H9 (cell line): ENCODE measurements at regions not wholly inside any gene's neighbourhood (a gene's known extent, or its start where the extent isn't known, plus 50 kb on each side); places are given as distances from the start of the nearest gene placed in this dataset.

Experiments
- DNase-seq: peaks from one replicate; pipeline ENCODE4 v3.0.0-alpha.2; 2017
- H2AFZ ChIP-seq: one replicate; pipeline ENCODE4 v1.6.1; 2013; ENCODE audit warnings: mild to moderate bottlenecking, low read length, control low read depth, moderate library complexity
- H2AK5ac ChIP-seq: 2 replicates; pipeline ENCODE4 v1.6.1; 2013; ENCODE audit warnings: low read length, control low read depth, mixed read lengths; ENCODE audit not compliant: insufficient read length
- H2BK120ac ChIP-seq: one replicate; pipeline ENCODE4 v1.6.1; 2013; ENCODE audit warnings: low read depth, mild to moderate bottlenecking, low read length, control low read depth, inconsistent platforms; ENCODE audit not compliant: poor library complexity, severe bottlenecking
- H2BK12ac ChIP-seq: 2 replicates; pipeline ENCODE4 v1.6.1; 2013; ENCODE audit warnings: low read length, control low read depth, mixed read lengths, low read depth; ENCODE audit not compliant: insufficient read length
- H2BK15ac ChIP-seq: 2 replicates; pipeline ENCODE4 v1.6.1; 2013; ENCODE audit warnings: low read depth, low read length, control low read depth
- H2BK20ac ChIP-seq: one replicate; pipeline ENCODE4 v1.6.1; 2013; ENCODE audit warnings: low read depth, mild to moderate bottlenecking, low read length, control low read depth, inconsistent platforms; ENCODE audit not compliant: poor library complexity, severe bottlenecking
- H2BK5ac ChIP-seq: 2 replicates; pipeline ENCODE4 v1.6.1; 2013; ENCODE audit warnings: low read length, control low read depth, mixed read lengths; ENCODE audit not compliant: insufficient read length
- H3K14ac ChIP-seq: 2 replicates; pipeline ENCODE4 v1.6.1; 2013; ENCODE audit warnings: low read length, control low read depth; ENCODE audit not compliant: insufficient read depth
- H3K18ac ChIP-seq: 2 replicates; pipeline ENCODE4 v1.6.1; 2013; ENCODE audit warnings: low read depth, mild to moderate bottlenecking, mixed read lengths, low read length, control low read depth; ENCODE audit not compliant: insufficient read length
- H3K23ac ChIP-seq: 2 replicates; pipeline ENCODE4 v1.6.1; 2013; ENCODE audit warnings: low read length, control low read depth, mixed read lengths, low read depth; ENCODE audit not compliant: insufficient read length
- H3K23me2 ChIP-seq: 2 replicates; pipeline ENCODE4 v1.6.1; 2013; ENCODE audit warnings: low read depth, mild to moderate bottlenecking, mixed read lengths, low read length, control low read depth; ENCODE audit not compliant: insufficient read length, poor library complexity, severe bottlenecking
- H3K27ac ChIP-seq: 2 replicates; pipeline ENCODE4 v1.5.1; 2013; ENCODE audit warnings: low read length, control low read depth, mixed read lengths, low read depth; ENCODE audit not compliant: insufficient read length
- H3K27me3 ChIP-seq: 2 replicates; pipeline ENCODE4 v1.6.1; 2013; ENCODE audit warnings: low read length, control low read depth, inconsistent platforms; ENCODE audit not compliant: insufficient read depth
- H3K4ac ChIP-seq: 2 replicates; pipeline ENCODE4 v1.6.1; 2013; ENCODE audit warnings: low read depth, mild to moderate bottlenecking, control low read depth, inconsistent platforms, low read length, moderate library complexity
- H3K4me1 ChIP-seq: 2 replicates; pipeline ENCODE4 v1.6.1; 2013; ENCODE audit warnings: low read length, control low read depth, inconsistent platforms; ENCODE audit not compliant: insufficient read depth
- H3K4me2 ChIP-seq: 2 replicates; pipeline ENCODE4 v1.6.1; 2013; ENCODE audit warnings: low read length, control low read depth, mixed read lengths; ENCODE audit not compliant: insufficient read length, insufficient read depth
- H3K56ac ChIP-seq: 2 replicates; pipeline ENCODE4 v1.6.1; 2013; ENCODE audit warnings: low read depth, mild to moderate bottlenecking, mixed read lengths, low read length, control low read depth; ENCODE audit not compliant: insufficient read length
- H3K79me1 ChIP-seq: 2 replicates; pipeline ENCODE4 v1.6.1; 2013; ENCODE audit warnings: low read depth, mild to moderate bottlenecking, moderate library complexity, low read length, control low read depth, inconsistent platforms; ENCODE audit not compliant: insufficient read depth, poor library complexity, severe bottlenecking
- H3K79me2 ChIP-seq: 2 replicates; pipeline ENCODE4 v1.6.1; 2013; ENCODE audit warnings: low read length, control low read depth, inconsistent platforms; ENCODE audit not compliant: insufficient read depth
- H3K9ac ChIP-seq: 2 replicates; pipeline ENCODE4 v1.6.1; 2013; ENCODE audit warnings: low read length, control low read depth, mixed read lengths; ENCODE audit not compliant: insufficient read length; ENCODE audit errors: extremely low read depth
- H3K9me3 ChIP-seq: one replicate; pipeline ENCODE4 v1.6.1; 2013; ENCODE audit warnings: low read depth, low read length, inconsistent platforms; ENCODE audit not compliant: control insufficient read depth
- H3T11ph ChIP-seq: one replicate; pipeline ENCODE4 v1.6.1; 2013; ENCODE audit warnings: mild to moderate bottlenecking, low read length, control low read depth, inconsistent platforms
- H4K20me1 ChIP-seq: one replicate; pipeline ENCODE4 v1.6.1; 2013; ENCODE audit not compliant: control insufficient read depth, insufficient read length, insufficient read depth
- H4K5ac ChIP-seq: 2 replicates; pipeline ENCODE4 v1.6.1; 2013; ENCODE audit warnings: low read depth, mild to moderate bottlenecking, mixed read lengths, low read length, control low read depth; ENCODE audit not compliant: insufficient read length
- H4K8ac ChIP-seq: replicated peaks from 2 replicates; pipeline ENCODE4 v1.6.1; 2013; ENCODE audit warnings: low read length, control low read depth, mixed read lengths, low read depth; ENCODE audit not compliant: insufficient read length
- H4K91ac ChIP-seq: 2 replicates; pipeline ENCODE4 v1.6.1; 2013; ENCODE audit warnings: low read depth, mild to moderate bottlenecking, moderate library complexity, mixed read lengths, low read length, control low read depth; ENCODE audit not compliant: insufficient read length
- H3K27ac Mint-ChIP-seq, 3 experiments: 2 replicates in 2 of 3; 3 replicates in 1 of 3; pipeline ENCODE4 v1.8.0; 2020 to 2021; ENCODE audit warnings: mixed read lengths in 3 of 3, mild to moderate bottlenecking in 1 of 3, moderate library complexity in 1 of 3
- H3K27me3 Mint-ChIP-seq: 2 replicates; pipeline ENCODE4 v1.8.0; 2021; ENCODE audit warnings: low read depth, mild to moderate bottlenecking, moderate library complexity, mixed read lengths
- H3K36me3 Mint-ChIP-seq, 3 experiments: 2 replicates in 2 of 3; 3 replicates in 1 of 3; pipeline ENCODE4 v1.8.0; 2020 to 2021; ENCODE audit warnings: low read depth in 3 of 3, mixed read lengths in 3 of 3; ENCODE audit not compliant: insufficient read depth in 1 of 3
- H3K4me1 Mint-ChIP-seq, 2 experiments: 2 replicates each; pipeline ENCODE4 v1.8.0; 2020; ENCODE audit warnings: mixed read lengths in 2 of 2
- H3K4me3 Mint-ChIP-seq, 2 experiments: 2 replicates in 1 of 2; 3 replicates in 1 of 2; pipeline ENCODE4 v1.8.0; 2020 to 2021; ENCODE audit warnings: mild to moderate bottlenecking in 2 of 2, mixed read lengths in 2 of 2, moderate library complexity in 1 of 2
- H3K9me3 Mint-ChIP-seq, 2 experiments: 2 replicates in 1 of 2; 3 replicates in 1 of 2; pipeline ENCODE4 v1.8.0; 2020; ENCODE audit warnings: mild to moderate bottlenecking in 2 of 2, mixed read lengths in 2 of 2, moderate library complexity in 1 of 2
- WGBS: extraction: QIAGEN DNeasy Blood & Tissue Kit; methylation state at CpG from one replicate; pipeline ENCODE4 v1.1.7; 2013; ENCODE audit warnings: missing lambda C conversion rate, low lambda C conversion rate, mixed read lengths; ENCODE audit not compliant: insufficient read length; ENCODE audit errors: extremely low coverage; 5-methylcytosine and 5-hydroxymethylcytosine counted together
- TF ChIP-seq, protein P1 (sequence below): fragments of 200-600 bp; sonication (generic); conservative IDR thresholded peaks from 3 replicates; pipeline ENCODE4 v1.8.0; 2021; ENCODE audit warnings: antibody characterized with exemption, mild to moderate bottlenecking

DNA sequence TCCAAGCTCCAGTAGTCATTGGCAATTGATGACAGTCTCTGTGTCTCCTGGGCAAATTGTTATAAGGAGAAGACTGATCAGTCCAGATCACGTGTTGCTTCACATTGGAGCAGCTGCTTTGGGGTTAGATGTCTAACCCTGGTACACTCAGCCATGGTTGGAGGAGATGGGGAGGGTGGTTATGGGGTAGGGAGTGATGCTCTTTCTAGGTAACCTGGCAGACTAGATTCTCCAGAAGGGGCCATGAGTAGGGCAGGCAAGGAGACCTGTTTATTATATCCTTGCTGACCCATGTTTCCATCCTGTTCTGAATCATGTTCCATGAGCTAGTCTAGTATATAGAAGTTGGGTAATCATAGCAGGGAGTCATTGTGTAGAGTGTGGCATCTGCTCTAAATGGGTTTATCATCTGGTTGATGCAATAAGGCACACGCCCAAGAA is 50.8 kb upstream of the BACH2 start:
- Histone ChIP-seq H3K27ac (no peak overlapping the region), H4K5ac (no peak overlapping the region), H3K4me1 (no peaks in the 10 kb centered on the region), H2BK12ac (no peak overlapping the region), H4K91ac (no peak overlapping the region), H2AK5ac (no peak overlapping the region), H4K8ac (no peak overlapping the region), H3K79me1 (no peaks in the 10 kb centered on the region), H4K20me1 (no peaks in the 10 kb centered on the region), H3K4me2 (no peak overlapping the region), H3K56ac (no peak overlapping the region), H3T11ph (no peak overlapping the region), H3K27me3 (no peaks in the 10 kb centered on the region), H3K14ac (no peak overlapping the region), H2BK20ac (no peak overlapping the region), H2BK5ac (no peak overlapping the region), H2BK15ac (no peak overlapping the region), H2AFZ (no peak overlapping the region), H3K18ac (no peak overlapping the region), H3K23ac (no peak overlapping the region), H3K9ac (no peak overlapping the region), H3K9me3 (no peaks in the 10 kb centered on the region), H3K4ac (no peak overlapping the region), H2BK120ac (no peak overlapping the region), H3K23me2 (no peaks in the 10 kb centered on the region), H3K79me2 (no peaks in the 10 kb centered on the region)
- Mint-ChIP-seq H3K27me3 (peaks cover 8% of the 10 kb centered on the region), H3K4me1 (peaks cover 5 to 6% of the 10 kb centered on the region in 2 experiments; a peak in 3 of 4 replicates), H3K9me3 (no peaks in the 10 kb centered on the region), H3K27ac (no peak overlapping the region), H3K36me3 (no peaks in the 10 kb centered on the region), H3K4me3 (no peak overlapping the region)
- DNase-seq: no peak
- no CpG with 5 or more reads among the region's 2 CpGs for WGBS
- TF ChIP-seq, protein P1, sequence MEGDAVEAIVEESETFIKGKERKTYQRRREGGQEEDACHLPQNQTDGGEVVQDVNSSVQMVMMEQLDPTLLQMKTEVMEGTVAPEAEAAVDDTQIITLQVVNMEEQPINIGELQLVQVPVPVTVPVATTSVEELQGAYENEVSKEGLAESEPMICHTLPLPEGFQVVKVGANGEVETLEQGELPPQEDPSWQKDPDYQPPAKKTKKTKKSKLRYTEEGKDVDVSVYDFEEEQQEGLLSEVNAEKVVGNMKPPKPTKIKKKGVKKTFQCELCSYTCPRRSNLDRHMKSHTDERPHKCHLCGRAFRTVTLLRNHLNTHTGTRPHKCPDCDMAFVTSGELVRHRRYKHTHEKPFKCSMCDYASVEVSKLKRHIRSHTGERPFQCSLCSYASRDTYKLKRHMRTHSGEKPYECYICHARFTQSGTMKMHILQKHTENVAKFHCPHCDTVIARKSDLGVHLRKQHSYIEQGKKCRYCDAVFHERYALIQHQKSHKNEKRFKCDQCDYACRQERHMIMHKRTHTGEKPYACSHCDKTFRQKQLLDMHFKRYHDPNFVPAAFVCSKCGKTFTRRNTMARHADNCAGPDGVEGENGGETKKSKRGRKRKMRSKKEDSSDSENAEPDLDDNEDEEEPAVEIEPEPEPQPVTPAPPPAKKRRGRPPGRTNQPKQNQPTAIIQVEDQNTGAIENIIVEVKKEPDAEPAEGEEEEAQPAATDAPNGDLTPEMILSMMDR: no peak
